Femur (tissue), 1 donor: ENCODE measurements at regions not wholly inside any gene's neighbourhood (a gene's known extent, or its start where the extent isn't known, plus 50 kb on each side); places are given as distances from the start of the nearest gene placed in this dataset.
"Not testable (repeated sequence)": the region's sequence is repeated elsewhere in the genome, so short reads cannot be mapped to it uniquely, and the experiment has no call there.

Experiments
- DNase-seq: peaks from one replicate; pipeline ENCODE4 v3.0.0-alpha.2; 2017

DNA sequence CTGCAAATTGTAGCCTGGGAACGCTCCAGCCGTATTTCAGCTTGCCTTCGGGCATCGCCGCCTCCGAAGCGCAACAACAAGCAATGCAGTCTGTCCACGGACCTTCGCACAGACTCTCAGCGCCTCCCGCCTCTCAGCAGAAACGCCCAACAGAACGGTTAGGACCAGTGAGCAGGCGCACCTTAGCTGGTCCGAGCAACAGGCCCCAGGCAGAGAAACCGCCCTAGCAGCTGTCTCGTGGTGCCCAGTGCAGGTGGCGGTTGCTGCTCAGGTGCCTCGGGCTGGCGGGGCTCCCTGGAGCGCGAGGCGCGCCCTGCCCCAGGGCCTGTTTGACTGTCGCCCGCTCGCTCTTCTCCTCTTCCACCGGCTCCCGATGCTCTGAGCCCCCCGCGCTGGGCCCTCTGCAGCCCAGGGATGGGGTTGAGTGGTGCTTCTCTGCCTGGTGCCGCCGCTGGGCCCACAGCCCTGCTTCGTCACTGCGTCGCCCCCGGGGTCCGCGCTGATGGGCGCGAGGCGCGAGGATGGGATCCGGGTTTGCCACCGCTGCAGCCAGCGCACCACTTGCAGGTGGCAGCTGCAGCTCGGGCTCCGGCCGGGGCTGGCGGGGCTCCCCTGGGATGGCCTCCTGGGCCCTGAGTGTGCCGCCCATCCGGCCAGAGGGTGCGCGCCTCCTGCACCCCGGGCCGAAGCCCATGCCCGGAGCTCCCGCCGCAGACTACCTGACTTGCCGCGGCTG lies 268.4 kb upstream of the FRG2C start:
- DNase-seq: no peak

DNA sequence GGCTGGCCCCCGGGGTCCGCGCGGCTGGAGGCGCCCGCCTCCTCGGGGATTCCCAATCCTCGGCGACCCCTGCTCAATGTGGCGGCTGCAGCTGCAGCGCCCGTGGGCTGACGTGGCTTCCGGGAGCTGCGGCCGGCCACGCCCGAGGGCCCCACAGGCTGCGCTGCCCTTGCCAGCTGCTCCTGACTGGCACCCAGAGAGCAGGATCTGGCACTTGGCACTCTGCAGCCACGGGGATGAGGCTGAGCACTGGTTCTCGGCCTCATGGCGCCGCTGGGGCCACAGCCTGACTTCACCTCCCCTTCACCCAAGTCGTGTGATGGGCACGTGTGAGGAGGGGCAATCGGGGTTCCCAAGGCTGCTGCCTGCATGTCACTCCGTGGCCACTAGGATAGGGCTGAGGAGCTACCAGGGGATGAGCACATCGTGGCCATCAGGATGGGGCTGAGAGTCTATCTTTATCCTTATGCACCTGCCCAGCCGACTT lies 267.8 kb upstream of the FRG2C start:
- DNase-seq: no peak

GRCh38 chr3:75397486-75397885 lies 266.6 kb upstream of the FRG2C start:
- DNase-seq: not testable (repeated sequence)

GRCh38 chr3:75422101-75422945 lies 241.8 kb upstream of the FRG2C start:
- DNase-seq: peak; percentile 52

DNA sequence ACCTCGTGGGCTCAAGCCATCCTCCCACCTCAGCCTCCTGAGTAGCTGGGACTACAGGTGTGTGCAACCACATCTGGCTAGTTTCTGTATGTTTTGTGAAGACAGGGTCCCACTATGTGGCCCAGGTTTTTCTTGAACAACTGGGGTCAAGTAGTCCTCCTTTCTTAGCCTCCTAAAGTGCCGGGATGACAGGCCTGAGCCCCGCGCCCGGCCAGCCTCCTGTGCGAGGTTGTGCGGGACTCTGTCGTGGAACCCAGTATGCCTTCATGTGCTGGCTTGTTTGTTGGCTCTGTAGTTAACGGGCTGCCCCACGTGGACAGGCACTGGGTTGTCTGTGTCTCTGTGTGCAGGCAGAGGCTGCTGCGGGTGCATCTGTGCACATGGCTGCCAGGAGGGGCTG lies 238.7 kb upstream of the FRG2C start:
- not testable (repeated sequence) for DNase-seq

GRCh38 chr3:75427486-75427885 lies 236.6 kb upstream of the FRG2C start:
- DNase-seq: not testable (repeated sequence)

- DNase-seq: not testable (repeated sequence)
These were observed 236.2 kb upstream of the FRG2C start for GRCh38 chr3:75427906-75428305.

DNA sequence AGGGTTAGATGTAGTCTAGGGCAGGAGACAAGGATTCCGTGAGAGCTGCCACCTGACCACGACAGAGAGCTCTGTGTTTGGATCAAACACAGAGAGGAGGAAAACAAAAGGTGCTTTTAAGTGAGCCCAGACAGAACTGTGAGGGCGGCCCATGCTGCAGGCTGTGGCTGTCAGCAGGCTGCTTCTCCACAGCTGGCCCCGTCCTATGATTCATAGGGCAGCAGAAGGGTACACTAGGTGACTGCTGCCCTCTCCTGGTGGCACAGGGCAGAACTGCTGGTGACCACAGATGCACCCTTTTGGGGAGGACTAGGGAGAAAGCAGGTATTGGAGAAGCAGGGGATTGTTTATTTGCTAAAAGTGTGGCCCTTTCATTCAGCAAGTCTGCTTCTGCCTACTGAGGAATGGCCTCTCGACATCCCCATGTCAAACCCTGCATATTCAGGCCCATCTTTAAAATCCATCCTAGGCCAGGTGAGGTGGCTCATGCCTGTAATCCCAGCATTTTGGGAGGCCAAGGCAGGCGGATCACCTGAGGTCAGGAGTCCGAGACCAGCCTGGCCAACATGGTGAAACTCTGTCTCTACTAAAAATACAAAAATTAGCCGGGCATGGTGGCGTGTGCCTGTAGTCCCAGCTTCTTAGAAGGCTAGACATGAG lies 234.4 kb upstream of the FRG2C start:
- DNase-seq: peak; percentile 77

DNA sequence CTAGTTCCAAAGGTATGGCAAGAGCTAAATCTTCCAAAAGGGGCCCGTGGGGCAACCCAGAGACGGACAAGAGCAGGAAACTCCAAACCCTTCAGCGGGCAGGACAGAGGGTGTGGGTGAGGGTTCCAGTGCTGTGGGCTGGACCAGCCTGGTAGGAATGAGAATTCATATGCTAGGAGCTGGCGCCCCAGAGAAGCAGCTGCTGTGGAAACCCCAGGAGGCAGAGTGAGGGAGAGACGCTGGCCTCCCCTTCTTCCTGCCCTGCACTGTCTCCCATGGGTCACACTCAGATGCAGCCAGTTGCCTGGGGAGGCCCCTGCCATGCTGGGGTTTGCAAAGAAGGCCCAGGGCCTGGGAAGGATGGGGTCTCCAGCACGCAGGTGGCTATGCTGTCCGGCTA lies 233.7 kb upstream of the FRG2C start:
- not testable (repeated sequence) for DNase-seq

DNA sequence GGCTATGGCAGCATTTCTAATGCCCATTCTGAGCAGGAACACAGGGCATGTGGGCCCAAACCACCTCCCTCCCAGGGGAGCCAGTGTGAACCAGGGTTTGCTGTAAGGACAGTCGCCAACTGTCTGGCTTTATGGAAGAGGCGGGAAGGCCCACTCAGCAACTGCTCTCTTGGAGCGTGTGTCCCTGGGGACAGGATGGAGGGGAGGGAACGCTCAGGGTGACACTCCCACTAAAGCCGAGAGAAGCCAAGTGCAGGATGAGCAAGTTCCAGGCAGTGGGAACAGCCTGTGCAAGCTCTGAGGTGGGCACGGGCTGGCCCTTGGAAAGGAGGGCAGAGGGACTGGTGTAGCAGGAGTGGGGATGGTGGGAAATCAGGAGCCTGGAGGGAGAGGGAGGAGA lies 233.0 kb upstream of the FRG2C start:
- DNase-seq: not testable (repeated sequence)

- DNase-seq: not testable (repeated sequence)
These were observed 231.7 kb upstream of the FRG2C start for GRCh38 chr3:75432466-75432865.

GRCh38 chr3:75432885-75433284 lies 231.2 kb upstream of the FRG2C start:
- DNase-seq: peak; percentile 50

GRCh38 chr3:75433295-75433694 lies 230.8 kb upstream of the FRG2C start:
- not testable (repeated sequence) for DNase-seq

DNA sequence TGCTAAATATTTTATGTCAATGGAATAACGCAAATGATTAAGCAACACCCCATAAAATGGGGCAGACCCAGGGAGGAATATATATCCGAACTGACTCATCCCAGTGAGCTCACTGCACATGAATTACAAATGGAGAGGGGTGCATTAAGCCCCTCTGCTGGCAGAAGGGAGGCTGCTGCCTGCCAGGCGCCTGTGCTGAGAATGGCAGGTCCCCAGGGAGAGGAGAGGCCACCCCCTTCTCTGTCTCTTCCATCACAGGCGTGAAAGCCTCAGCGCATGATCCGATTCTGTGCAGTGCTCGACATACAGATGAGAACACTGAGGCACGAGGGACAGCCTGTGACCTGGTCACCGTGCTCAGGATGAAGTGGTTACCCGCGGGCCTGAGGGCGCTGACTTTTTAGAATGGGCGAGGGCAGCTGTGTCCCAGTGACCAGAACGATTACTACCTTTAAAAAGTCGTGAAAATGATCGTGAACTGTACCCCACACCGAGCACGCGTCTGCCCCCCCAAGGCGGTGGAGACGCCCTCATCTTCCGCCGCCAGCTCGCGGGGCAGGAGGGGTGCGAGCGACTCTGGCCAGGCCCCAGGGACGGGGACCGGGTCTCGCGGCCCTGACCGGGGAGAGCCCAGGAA lies 229.7 kb upstream of the FRG2C start:
- peak; percentile 43 for DNase-seq

DNA sequence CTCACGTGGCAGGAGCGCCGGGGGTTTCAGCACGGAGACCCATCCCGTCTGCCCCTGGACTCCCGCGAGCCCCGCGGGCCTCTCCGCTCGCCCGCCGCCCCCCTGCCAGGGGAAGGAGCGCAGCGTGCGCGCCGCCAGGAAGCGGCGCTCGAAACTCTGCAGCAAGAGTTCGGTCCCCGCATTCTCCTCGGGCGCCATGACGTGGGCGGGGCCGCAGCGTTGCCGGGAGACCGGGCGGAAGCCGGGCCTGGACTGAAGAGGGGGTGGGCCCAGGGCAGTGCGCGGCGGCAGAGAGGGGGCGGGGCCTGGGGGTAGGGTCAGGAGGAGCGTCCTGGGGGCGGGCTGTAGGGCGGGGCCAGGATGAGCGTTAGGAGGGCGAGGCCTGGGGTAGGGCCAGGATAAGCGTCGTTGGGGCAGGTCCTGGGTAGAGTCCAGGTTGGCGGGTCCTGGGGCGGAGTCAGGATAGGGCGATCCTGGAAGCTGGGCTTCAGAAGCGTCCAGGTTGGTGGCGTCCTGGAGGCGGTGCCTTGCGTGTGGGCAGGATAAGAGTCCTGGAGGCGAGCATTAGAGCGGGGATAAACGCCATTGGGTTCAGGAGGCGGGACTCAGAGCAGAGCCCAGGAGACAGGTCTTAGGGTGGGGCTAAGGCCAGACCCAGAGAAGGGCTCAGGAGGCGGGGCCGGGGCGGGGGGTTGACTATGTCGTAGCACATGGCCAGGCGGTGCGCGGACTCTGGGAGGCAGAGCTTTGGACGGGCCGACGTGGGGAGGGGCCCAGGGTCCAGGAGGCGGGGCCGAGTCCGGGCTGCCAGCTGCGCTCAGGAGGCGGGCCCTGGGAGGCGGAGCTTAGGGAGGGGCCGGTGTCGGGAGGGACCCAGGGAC lies 229.0 kb upstream of the FRG2C start:
- DNase-seq: peak; percentile 99

DNA sequence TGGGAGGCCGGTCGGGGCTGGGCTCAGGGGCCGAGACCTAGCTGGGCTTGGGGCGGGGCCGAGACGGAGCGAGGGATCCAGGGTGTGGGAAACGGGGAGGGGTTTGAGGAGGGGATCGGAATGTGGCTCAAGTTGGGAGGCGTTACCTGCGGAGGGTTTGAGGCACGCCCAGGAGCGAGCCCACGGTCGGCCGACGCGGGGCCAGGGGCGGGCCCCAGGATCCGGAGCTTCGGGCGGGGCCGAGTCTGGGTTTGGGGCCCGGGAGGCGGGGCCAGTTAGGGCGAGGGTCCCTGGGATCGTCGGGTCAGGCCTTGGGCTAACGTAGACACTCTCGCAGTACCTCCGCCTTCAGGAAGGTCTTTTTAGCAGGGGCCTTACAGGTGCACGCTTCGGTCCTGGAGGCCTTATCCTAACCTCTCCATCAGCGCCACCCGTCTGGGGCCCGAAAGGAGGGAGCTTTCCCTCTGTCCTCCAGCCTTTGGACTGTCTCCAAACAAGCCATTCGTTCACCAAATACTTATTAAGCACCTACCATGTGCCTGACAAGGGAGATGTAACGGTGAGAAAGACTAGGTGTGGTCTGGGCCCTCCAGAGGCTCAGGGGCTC lies 228.2 kb upstream of the FRG2C start:
- DNase-seq: not testable (repeated sequence)

DNA sequence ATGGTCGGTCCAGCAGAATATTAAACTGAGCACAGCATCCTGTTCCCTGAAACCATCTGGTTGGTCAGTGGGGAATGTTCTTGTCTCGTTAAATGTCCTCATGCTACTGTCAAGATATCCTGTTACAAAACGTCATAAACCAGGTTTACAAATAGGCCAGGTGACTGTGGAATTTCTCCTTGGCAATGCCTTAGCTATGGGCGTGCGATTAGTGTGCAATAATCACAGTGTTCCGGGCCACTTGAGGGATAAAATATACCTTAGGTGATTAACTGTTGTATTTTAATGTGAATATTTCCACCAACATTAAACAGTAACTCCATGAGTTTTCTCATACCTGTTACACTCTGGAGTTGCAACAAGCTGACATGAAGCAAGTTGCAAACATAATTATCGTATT lies 223.1 kb upstream of the FRG2C start:
- not testable (repeated sequence) for DNase-seq

GRCh38 chr3:75444634-75445033 lies 219.5 kb upstream of the FRG2C start:
- DNase-seq: not testable (repeated sequence)

DNA sequence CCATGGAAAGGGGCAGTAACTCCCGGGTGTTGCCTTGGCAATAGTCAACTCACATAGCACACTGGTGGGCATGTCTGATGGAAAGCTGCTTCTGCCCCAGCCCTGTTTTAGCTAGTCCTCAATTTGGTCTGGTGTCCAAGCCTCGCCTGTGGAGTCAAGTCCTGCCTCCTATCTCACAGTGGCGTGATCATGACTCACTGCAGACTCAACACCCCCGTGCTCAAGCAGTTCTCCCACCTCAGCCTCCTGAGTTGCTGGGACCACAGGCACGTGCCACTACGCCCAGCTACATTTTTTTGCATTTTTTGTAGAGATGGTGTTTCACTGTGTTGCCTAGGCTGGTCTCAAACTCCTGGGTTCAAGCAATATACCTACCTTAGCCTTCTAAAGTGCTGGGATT lies 218.9 kb upstream of the FRG2C start:
- DNase-seq: not testable (repeated sequence)

GRCh38 chr3:75446948-75447347 lies 217.2 kb upstream of the FRG2C start:
- not testable (repeated sequence) for DNase-seq

GRCh38 chr3:75453328-75453727 lies 210.8 kb upstream of the FRG2C start:
- peak; percentile 41 for DNase-seq
